Mucosa of gallbladder (tissue), 1 donor: ENCODE measurements at regions not wholly inside any gene's neighbourhood (a gene's known extent, or its start where the extent isn't known, plus 50 kb on each side); places are given as distances from the start of the nearest gene placed in this dataset.

ENCODE experiments used
- DNase-seq: peaks from one replicate; pipeline ENCODE4 v3.0.0-alpha.2; 2020; ENCODE audit warnings: low spot score
- donor health status: DM: no; HTN: no; CAD: no.

GRCh38 chr1:190540366-190540765 is 62.7 kb upstream of the BRINP3 start:
- no peak for DNase-seq

GRCh38 chr1:190551638-190552037 is 74.0 kb upstream of the BRINP3 start:
- no peak for DNase-seq

- no peak for DNase-seq
These were observed 82.6 kb upstream of the BRINP3 start for GRCh38 chr1:190560161-190560681.

- DNase-seq = no peak
These were observed 85.6 kb upstream of the BRINP3 start for GRCh38 chr1:190563230-190563629.

- no peak for DNase-seq
These were observed 86.5 kb upstream of the BRINP3 start for GRCh38 chr1:190564117-190564516.

GRCh38 chr1:190578017-190578416 is 100.4 kb upstream of the BRINP3 start:
- no peak for DNase-seq

- DNase-seq = no peak
These were observed 100.9 kb upstream of the BRINP3 start for GRCh38 chr1:190578526-190578925.

GRCh38 chr1:190579552-190580193 is 102.0 kb upstream of the BRINP3 start:
- no peak for DNase-seq

GRCh38 chr1:190583862-190584261 is 106.2 kb upstream of the BRINP3 start:
- no peak for DNase-seq

GRCh38 chr1:190588424-190588823 is 110.8 kb upstream of the BRINP3 start:
- no peak for DNase-seq

- no peak for DNase-seq
These were observed 117.8 kb upstream of the BRINP3 start for GRCh38 chr1:190595438-190595837.

- DNase-seq = no peak
These were observed 119.6 kb upstream of the BRINP3 start for GRCh38 chr1:190597294-190597693.

GRCh38 chr1:190599670-190600069 is 122.0 kb upstream of the BRINP3 start:
- no peak for DNase-seq

GRCh38 chr1:190602325-190602724 is 124.7 kb upstream of the BRINP3 start:
- DNase-seq = no peak

- no peak for DNase-seq
These were observed 130.6 kb upstream of the BRINP3 start for GRCh38 chr1:190608282-190608681.

- DNase-seq = no peak
These were observed 138.2 kb upstream of the BRINP3 start for GRCh38 chr1:190615818-190616217.

- no peak for DNase-seq
These were observed 138.6 kb upstream of the BRINP3 start for GRCh38 chr1:190616235-190616634.

- no peak for DNase-seq
These were observed 142.1 kb upstream of the BRINP3 start for GRCh38 chr1:190619724-190620123.

GRCh38 chr1:190633488-190633887 is 155.8 kb upstream of the BRINP3 start:
- DNase-seq = no peak

- no peak for DNase-seq
These were observed 156.5 kb upstream of the BRINP3 start for GRCh38 chr1:190634134-190634533.

- no peak for DNase-seq
These were observed 171.9 kb upstream of the BRINP3 start for GRCh38 chr1:190649553-190649952.

GRCh38 chr1:190658907-190659306 is 181.2 kb upstream of the BRINP3 start:
- no peak for DNase-seq

GRCh38 chr1:190663962-190664361 is 186.3 kb upstream of the BRINP3 start:
- no peak for DNase-seq

GRCh38 chr1:190665045-190665444 is 187.4 kb upstream of the BRINP3 start:
- no peak for DNase-seq
